IMR-90 (cell line): ENCODE measurements at regions not wholly inside any gene's neighbourhood (a gene's known extent, or its start where the extent isn't known, plus 50 kb on each side); places are given as distances from the start of the nearest gene placed in this dataset.

ENCODE experiments used
- ATAC-seq: fragments of 200-7000 bp; cut with Tn5 transposase; 2 replicates; pipeline ENCODE4 v1.9.1; 2020; ENCODE audit warnings: low read depth, mild to moderate bottlenecking, moderate library complexity
- BruUV-seq: library from RNA; stranded (reverse); fragments of 400-500 nt; replicated peaks from 2 replicates; lab custom pipeline; 2021; lab: Mats Ljungman, UMichigan
- CTCF ChIA-PET: fragments of 300-600 bp; formaldehyde crosslinking; extraction: SDS; loops from one replicate; lab custom pipeline; 2021; ENCODE audit warnings: antibody characterized with exemption; lab: Yijun Ruan, JAX
- POLR2A ChIA-PET: fragments of 300-600 bp; sonication (Branson Sonifier 250); formaldehyde crosslinking; loops from one replicate; lab custom pipeline; 2022; ENCODE audit warnings: antibody characterized with exemption; ENCODE audit not compliant: unreplicated experiment; lab: Charles Lee
- DNase-seq: peaks from one replicate; pipeline ENCODE4 v3.0.0; 2013
- H2AFZ ChIP-seq: replicated peaks from 2 replicates; pipeline ENCODE3; 2013; ENCODE audit warnings: low read length, mild to moderate bottlenecking; ENCODE audit not compliant: poor library complexity
- H2AK5ac ChIP-seq: 2 replicates; pipeline ENCODE4 v1.6.1; 2013; ENCODE audit warnings: low read depth, low read length, inconsistent platforms
- H2AK9ac ChIP-seq: replicated peaks from 2 replicates; pipeline ENCODE3; 2013; ENCODE audit warnings: mild to moderate bottlenecking, low read depth, low read length, moderate library complexity; ENCODE audit not compliant: poor library complexity
- H2BK120ac ChIP-seq: 2 replicates; pipeline ENCODE4 v1.6.1; 2013; ENCODE audit warnings: low read depth, low read length, inconsistent platforms
- H2BK15ac ChIP-seq: 3 replicates; pipeline ENCODE4 v1.6.1; 2013; ENCODE audit warnings: low read depth, low read length, inconsistent platforms
- H2BK20ac ChIP-seq: 2 replicates; pipeline ENCODE4 v1.6.1; 2013; ENCODE audit warnings: low read depth, mild to moderate bottlenecking, inconsistent platforms, low read length, moderate library complexity
- H2BK5ac ChIP-seq: 2 replicates; pipeline ENCODE4 v1.6.1; 2013; ENCODE audit warnings: mild to moderate bottlenecking, low read depth, low read length, inconsistent platforms; ENCODE audit not compliant: poor library complexity, severe bottlenecking
- H3K14ac ChIP-seq: replicated peaks from 2 replicates; pipeline ENCODE4 v1.6.1; 2013; ENCODE audit warnings: low read depth, low read length, inconsistent platforms
- H3K18ac ChIP-seq: 2 replicates; pipeline ENCODE4 v1.6.1; 2013; ENCODE audit warnings: low read depth, low read length, control low read depth
- H3K23ac ChIP-seq: 2 replicates; pipeline ENCODE4 v1.6.1; 2013; ENCODE audit warnings: low read depth, low read length, inconsistent platforms
- H3K27ac ChIP-seq: 2 replicates; pipeline ENCODE4 v1.5.1; 2013; ENCODE audit warnings: mild to moderate bottlenecking, control low read depth, low read length; ENCODE audit not compliant: insufficient read depth
- H3K27me3 ChIP-seq: 2 replicates; pipeline ENCODE4 v1.6.1; 2013; ENCODE audit warnings: low read length; ENCODE audit not compliant: control insufficient read depth, insufficient read depth
- H3K36me3 ChIP-seq: 2 replicates; pipeline ENCODE4 v1.6.1; 2013; ENCODE audit warnings: low read length, mixed read lengths; ENCODE audit not compliant: control insufficient read depth, insufficient read depth
- H3K4ac ChIP-seq: 2 replicates; pipeline ENCODE4 v1.6.1; 2013; ENCODE audit warnings: low read depth, low read length, inconsistent platforms
- H3K4me1 ChIP-seq: 2 replicates; pipeline ENCODE4 v1.6.1; 2013; ENCODE audit warnings: low read length, mixed read lengths; ENCODE audit not compliant: control insufficient read depth, insufficient read depth
- H3K4me2 ChIP-seq: 2 replicates; pipeline ENCODE4 v1.6.1; 2013; ENCODE audit warnings: low read depth, mild to moderate bottlenecking, control low read depth, low read length, moderate library complexity
- H3K4me3 ChIP-seq: 2 replicates; pipeline ENCODE4 v1.5.1; 2013; ENCODE audit warnings: low read depth, mild to moderate bottlenecking, control low read depth, low read length, moderate library complexity; ENCODE audit not compliant: insufficient read depth
- H3K56ac ChIP-seq: 2 replicates; pipeline ENCODE4 v1.6.1; 2013; ENCODE audit warnings: low read length, inconsistent platforms; ENCODE audit not compliant: insufficient read depth; ENCODE audit errors: extremely low read depth
- H3K79me1 ChIP-seq, 2 experiments: 2 replicates each; pipeline ENCODE4 v1.6.1; 2013; ENCODE audit warnings: low read length in 2 of 2, inconsistent platforms in 1 of 2, low read depth in 1 of 2
- H3K9ac ChIP-seq: 2 replicates; pipeline ENCODE4 v1.6.1; 2013; ENCODE audit warnings: low read depth, low read length, control low read depth
- H3K9me1 ChIP-seq: 2 replicates; pipeline ENCODE4 v1.6.1; 2013; ENCODE audit warnings: low read length, inconsistent platforms; ENCODE audit not compliant: insufficient read depth
- H3K9me3 ChIP-seq: 2 replicates; pipeline ENCODE4 v1.6.1; 2013; ENCODE audit warnings: low read length; ENCODE audit not compliant: control insufficient read depth, insufficient read depth
- H4K20me1 ChIP-seq: 2 replicates; pipeline ENCODE4 v1.6.1; 2013; ENCODE audit warnings: low read length, inconsistent platforms; ENCODE audit not compliant: insufficient read depth
- H4K5ac ChIP-seq: 2 replicates; pipeline ENCODE4 v1.6.1; 2013; ENCODE audit warnings: mild to moderate bottlenecking, low read depth, low read length, control low read depth
- H4K8ac ChIP-seq, 2 experiments: 2 replicates each; pipeline ENCODE4 v1.6.1; 2013; ENCODE audit warnings: low read depth in 2 of 2, low read length in 2 of 2, control low read depth in 1 of 2, inconsistent platforms in 1 of 2
- H4K91ac ChIP-seq: 2 replicates; pipeline ENCODE4 v1.6.1; 2013; ENCODE audit warnings: low read depth, low read length, inconsistent platforms; ENCODE audit not compliant: insufficient read depth
- BHLHE40 ChIP-seq: fragments of 150-350 bp; IDR thresholded peaks from 2 replicates; pipeline ENCODE4 v1.6.1; 2016; ENCODE audit warnings: mild to moderate bottlenecking, low read depth, low read length
- CEBPB ChIP-seq: IDR thresholded peaks from 2 replicates; pipeline ENCODE4 v1.6.1; 2012; ENCODE audit warnings: low read depth, low read length, improper control_type of control experiment
- CHD1 ChIP-seq: IDR thresholded peaks from 2 replicates; pipeline ENCODE4 v1.6.1; 2012; ENCODE audit warnings: low read depth, low read length, improper control_type of control experiment
- FOS ChIP-seq: fragments of 150-350 bp; IDR thresholded peaks from 2 replicates; pipeline ENCODE4 v1.6.1; 2016; ENCODE audit warnings: low read depth, low read length
- MAZ ChIP-seq: IDR thresholded peaks from 2 replicates; pipeline ENCODE4 v1.6.1; 2012; ENCODE audit warnings: low read depth, mild to moderate bottlenecking, low read length, improper control_type of control experiment, moderate library complexity, borderline replicate concordance
- MXI1 ChIP-seq: IDR thresholded peaks from 2 replicates; pipeline ENCODE4 v1.6.1; 2012; ENCODE audit warnings: low read depth, mild to moderate bottlenecking, low read length, moderate library complexity, borderline replicate concordance
- NFE2L2 ChIP-seq: fragments of 150-350 bp; IDR thresholded peaks from 2 replicates; pipeline ENCODE4 v1.6.1; 2016; ENCODE audit warnings: low read depth, mild to moderate bottlenecking, low read length
- POLR2A ChIP-seq: IDR thresholded peaks from 2 replicates; pipeline ENCODE4 v1.6.1; 2012; ENCODE audit warnings: mild to moderate bottlenecking, low read depth, low read length
- RAD21 ChIP-seq: IDR thresholded peaks from 2 replicates; pipeline ENCODE4 v1.6.1; 2012; ENCODE audit warnings: low read length, improper control_type of control experiment
- RCOR1 ChIP-seq: IDR thresholded peaks from 2 replicates; pipeline ENCODE4 v1.6.1; 2012; ENCODE audit warnings: mild to moderate bottlenecking, low read length, improper control_type of control experiment; ENCODE audit not compliant: insufficient replicate concordance
- RFX5 ChIP-seq: IDR thresholded peaks from 2 replicates; pipeline ENCODE4 v1.8.0; 2012; ENCODE audit warnings: low read depth, mild to moderate bottlenecking, low read length, moderate library complexity
- SMC3 ChIP-seq: fragments of 150-350 bp; IDR thresholded peaks from 2 replicates; pipeline ENCODE4 v1.6.1; 2016; ENCODE audit warnings: low read depth, mild to moderate bottlenecking, antibody characterized with exemption, low read length, moderate library complexity
- WGBS, 2 experiments: methylation state at CpG; one replicate each; pipeline versions ENCODE4 v1.1.5 to v1.1.7; 2013; ENCODE audit warnings: missing lambda C conversion rate in 2 of 2; ENCODE audit not compliant: insufficient read length in 1 of 2; ENCODE audit errors: extremely low coverage in 2 of 2; 5-methylcytosine and 5-hydroxymethylcytosine counted together
- dilution Hi-C: fragments of 300-500 bp; cut with HindIII; formaldehyde crosslinking; loops from one replicate; pipeline ENCODE4 v1.14.3; 2018; ENCODE audit warnings: low sequenced_read_pairs; ENCODE audit not compliant: unreplicated experiment
- in situ Hi-C: fragments of 300-500 bp; cut with MboI; formaldehyde crosslinking; loops from 3 replicates; pipeline ENCODE4 v1.14.3; 2019; ENCODE audit warnings: low sequenced_read_pairs, inconsistent platforms, mixed read lengths
- intact Hi-C: fragments of 100-400 bp; cut with micrococcal nuclease; formaldehyde crosslinking; loops from 2 replicates; pipeline ENCODE4 v1.10.0; 2022
- TF ChIP-seq, protein P1 (sequence below): fragments of 150-350 bp; IDR thresholded peaks from 2 replicates; pipeline ENCODE4 v1.6.1; 2017; ENCODE audit warnings: mild to moderate bottlenecking, antibody characterized with exemption, low read length, low read depth
- TF ChIP-seq, protein P2 (sequence below): fragments of 150-350 bp; IDR thresholded peaks from 2 replicates; pipeline ENCODE4 v1.6.1; 2016; ENCODE audit warnings: low read depth, mild to moderate bottlenecking, low read length, moderate library complexity, borderline replicate concordance
- TF ChIP-seq, protein P3 (sequence below): conservative IDR thresholded peaks from 2 replicates; pipeline ENCODE4 v1.5.1; 2012; ENCODE audit warnings: mild to moderate bottlenecking, low read depth, low read length, improper control_type of control experiment

DNA sequence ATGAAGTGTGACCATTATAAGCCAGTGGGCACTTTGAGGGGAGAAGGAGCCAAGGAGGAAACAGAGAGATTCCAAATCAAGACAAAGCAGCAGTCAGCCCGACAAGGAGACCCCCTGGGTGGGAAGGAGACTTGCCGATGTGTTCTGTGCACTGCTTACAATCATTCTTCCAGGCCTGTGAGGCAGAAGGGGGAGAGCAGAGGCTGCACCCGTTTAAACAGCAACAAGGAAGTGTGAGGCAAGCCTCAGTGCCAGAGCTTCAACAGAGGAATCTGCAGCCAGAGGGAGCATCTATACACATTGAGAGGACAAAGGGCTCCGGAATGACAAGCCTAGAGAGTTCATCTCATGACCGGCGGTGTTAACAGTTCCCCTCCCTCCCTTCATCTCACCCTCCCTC lies 121.1 kb downstream of the NXPE2 start:
- Histone ChIP-seq H2BK15ac (no peak overlapping the region), H3K4me2 (no peak overlapping the region), H2BK5ac (no peak overlapping the region), H3K9me3 (no peaks in the 10 kb centered on the region), H2AFZ (no peak overlapping the region), H4K8ac (no peak overlapping the region), H3K4me1 (no peaks in the 10 kb centered on the region), H3K9me1 (no peaks in the 10 kb centered on the region), H3K18ac (no peak overlapping the region), H3K14ac (no peak overlapping the region), H2AK9ac (no peak overlapping the region), H2AK5ac (no peak overlapping the region), H2BK120ac (no peak overlapping the region), H3K56ac (no peak overlapping the region), H3K27me3 (no peaks in the 10 kb centered on the region), H2BK20ac (no peak overlapping the region), H4K20me1 (no peaks in the 10 kb centered on the region), H4K5ac (no peak overlapping the region), H4K91ac (no peak overlapping the region), H3K9ac (no peak overlapping the region), H3K4me3 (no peak overlapping the region), H3K23ac (no peak overlapping the region), H3K27ac (no peak overlapping the region), H3K36me3 (no peaks in the 10 kb centered on the region), H3K79me1 (no peaks in the 10 kb centered on the region), H3K4ac (no peak overlapping the region)
- 0% methylated on average over 4 of the region's 6 CpGs; no CpG with 5 or more reads in 1 of the 2 experiments for WGBS, 2 experiments
- TF ChIP-seq, protein P1, sequence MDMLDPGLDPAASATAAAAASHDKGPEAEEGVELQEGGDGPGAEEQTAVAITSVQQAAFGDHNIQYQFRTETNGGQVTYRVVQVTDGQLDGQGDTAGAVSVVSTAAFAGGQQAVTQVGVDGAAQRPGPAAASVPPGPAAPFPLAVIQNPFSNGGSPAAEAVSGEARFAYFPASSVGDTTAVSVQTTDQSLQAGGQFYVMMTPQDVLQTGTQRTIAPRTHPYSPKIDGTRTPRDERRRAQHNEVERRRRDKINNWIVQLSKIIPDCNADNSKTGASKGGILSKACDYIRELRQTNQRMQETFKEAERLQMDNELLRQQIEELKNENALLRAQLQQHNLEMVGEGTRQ = no peak
- TF ChIP-seq RCOR1 (no peak), CHD1 (no peak), FOS (no peak), RAD21 (no peak), POLR2A (no peak), CEBPB (no peak), MXI1 (no peak), RFX5 (no peak), MAZ (no peak), SMC3 (no peak), BHLHE40 (no peak), NFE2L2 (no peak)
- TF ChIP-seq, protein P2, sequence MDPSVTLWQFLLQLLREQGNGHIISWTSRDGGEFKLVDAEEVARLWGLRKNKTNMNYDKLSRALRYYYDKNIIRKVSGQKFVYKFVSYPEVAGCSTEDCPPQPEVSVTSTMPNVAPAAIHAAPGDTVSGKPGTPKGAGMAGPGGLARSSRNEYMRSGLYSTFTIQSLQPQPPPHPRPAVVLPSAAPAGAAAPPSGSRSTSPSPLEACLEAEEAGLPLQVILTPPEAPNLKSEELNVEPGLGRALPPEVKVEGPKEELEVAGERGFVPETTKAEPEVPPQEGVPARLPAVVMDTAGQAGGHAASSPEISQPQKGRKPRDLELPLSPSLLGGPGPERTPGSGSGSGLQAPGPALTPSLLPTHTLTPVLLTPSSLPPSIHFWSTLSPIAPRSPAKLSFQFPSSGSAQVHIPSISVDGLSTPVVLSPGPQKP = no peak
- TF ChIP-seq, protein P3, sequence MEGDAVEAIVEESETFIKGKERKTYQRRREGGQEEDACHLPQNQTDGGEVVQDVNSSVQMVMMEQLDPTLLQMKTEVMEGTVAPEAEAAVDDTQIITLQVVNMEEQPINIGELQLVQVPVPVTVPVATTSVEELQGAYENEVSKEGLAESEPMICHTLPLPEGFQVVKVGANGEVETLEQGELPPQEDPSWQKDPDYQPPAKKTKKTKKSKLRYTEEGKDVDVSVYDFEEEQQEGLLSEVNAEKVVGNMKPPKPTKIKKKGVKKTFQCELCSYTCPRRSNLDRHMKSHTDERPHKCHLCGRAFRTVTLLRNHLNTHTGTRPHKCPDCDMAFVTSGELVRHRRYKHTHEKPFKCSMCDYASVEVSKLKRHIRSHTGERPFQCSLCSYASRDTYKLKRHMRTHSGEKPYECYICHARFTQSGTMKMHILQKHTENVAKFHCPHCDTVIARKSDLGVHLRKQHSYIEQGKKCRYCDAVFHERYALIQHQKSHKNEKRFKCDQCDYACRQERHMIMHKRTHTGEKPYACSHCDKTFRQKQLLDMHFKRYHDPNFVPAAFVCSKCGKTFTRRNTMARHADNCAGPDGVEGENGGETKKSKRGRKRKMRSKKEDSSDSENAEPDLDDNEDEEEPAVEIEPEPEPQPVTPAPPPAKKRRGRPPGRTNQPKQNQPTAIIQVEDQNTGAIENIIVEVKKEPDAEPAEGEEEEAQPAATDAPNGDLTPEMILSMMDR = no peak
- CTCF ChIA-PET = no interaction called here
- dilution Hi-C loops (no loop called here), in situ Hi-C loops (no loop called here), intact Hi-C loops (no loop called here)
- DNase-seq (no peak), ATAC-seq (no peak)
- POLR2A ChIA-PET = no interaction called here
- BruUV-seq = no TSS peak
